ENCODE measurements at regions not wholly inside any gene's neighbourhood (a gene's known extent, or its start where the extent isn't known, plus 50 kb on each side); places are given as distances from the start of the nearest gene placed in this dataset.

DNA sequence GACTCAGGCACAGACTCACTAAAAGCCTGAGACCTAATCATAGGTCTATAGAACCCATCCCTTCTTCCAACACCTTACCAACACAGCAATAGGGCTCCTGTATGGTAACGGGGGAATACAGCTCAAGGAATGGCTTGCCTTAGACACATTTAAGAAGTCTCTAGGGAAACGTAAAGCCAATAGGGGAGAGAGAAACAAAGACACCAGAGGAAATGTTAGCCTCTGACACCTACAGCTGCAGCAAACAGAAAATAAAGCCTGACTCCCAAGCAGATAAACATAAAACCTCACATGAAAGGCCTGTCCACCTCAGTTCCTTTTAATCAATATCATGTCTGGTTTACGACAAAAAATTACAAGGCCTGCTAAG, 51.1 kb upstream of the NCOA1 start:
- DNase-seq, result no peak

DNA sequence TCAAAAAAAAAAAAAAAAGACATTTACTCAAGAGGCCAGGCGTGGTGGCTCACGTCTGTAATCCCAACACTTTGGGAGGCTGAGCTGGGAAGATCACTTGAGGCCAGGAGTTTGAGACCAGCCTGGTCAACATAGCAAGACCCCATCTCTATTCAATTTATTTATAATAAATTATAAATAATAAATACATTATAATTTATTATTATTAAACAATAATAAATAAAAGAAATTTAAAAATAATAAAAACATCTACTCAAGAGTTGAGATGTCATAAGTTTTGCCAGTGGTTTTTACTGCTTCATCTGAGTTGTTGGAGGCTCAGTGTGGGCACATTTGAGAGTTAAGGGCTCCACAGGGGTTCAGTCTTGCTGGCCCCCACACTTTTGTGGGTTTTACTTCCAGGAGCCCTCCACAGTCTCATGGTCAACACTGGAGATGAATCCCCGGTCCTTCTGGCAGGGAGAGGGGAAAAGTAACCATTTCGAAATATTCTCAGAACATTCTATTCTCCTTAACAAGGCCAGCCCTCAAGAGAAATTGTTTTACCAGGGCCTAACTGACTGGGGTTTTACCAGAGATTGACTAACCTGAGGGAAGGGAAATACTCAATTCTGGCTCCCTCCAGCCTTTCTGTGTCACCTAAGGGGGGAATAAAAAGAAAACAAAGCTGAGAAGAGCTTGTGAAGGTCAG, 51.6 kb upstream of the NCOA1 start:
- no peak for DNase-seq

DNA sequence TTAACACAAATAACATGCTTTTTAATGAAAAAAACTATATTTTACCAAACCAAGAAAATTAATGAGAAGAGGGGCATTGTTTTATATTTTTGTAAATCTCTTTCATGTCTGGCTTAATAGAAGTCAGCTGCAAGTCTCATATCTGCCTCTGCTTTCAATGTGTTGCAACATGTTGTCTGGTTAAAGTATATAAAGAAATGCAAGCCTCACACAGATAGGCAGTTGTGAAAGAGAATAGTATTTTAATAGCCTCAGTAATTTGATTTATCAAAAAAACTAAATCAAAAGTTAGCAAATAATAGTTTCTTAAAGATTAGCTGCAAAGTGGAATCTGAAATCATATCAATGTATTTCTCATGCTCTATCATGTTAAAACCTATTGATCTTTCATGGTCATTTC, 52.9 kb upstream of the NCOA1 start:
- DNase-seq, result no peak

DNA sequence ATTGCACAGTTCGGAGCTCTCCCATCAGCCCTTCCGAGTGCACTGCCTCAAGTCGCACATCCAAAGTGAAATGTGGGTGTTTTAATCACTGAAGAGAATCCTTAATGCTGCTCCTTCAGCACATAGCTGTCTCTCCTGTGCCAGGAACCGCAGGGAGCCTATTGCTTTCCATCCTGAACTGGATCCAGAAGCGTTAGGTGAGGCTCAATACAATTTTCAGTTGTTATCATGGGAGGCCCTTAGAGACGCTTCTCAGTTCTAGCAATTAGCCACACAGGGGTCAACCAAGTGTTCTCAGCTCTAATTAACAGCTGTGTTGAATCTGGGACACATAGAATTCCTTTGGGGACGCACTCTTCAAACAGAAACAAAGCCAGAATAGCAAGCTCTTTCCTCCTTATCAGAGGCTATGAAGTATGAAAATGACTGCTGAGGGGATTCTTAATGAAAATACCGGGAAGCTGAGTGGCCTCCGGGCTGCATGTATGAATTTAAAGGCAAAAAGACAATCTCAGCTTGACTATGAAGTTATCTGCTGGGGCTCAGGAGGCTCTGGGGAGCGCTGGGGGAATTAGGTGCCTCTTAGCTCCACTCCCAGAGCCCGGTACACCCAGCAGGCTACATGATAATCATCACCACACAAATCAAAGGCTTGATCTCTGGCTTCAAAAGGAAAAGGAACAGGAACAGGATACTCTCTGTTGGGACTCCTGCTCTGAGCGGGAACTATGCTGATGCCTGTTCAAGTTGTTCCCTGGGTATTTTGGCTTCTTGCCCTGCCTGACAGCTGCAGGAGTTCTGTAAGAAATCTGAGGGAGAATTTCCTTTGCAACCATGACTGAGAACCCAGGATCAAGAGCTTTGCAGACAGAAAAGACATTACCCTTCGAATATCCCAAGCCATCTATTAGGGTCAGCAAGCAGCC, 55.4 kb upstream of the NCOA1 start:
- DNase-seq, result peak; percentile 50

DNA sequence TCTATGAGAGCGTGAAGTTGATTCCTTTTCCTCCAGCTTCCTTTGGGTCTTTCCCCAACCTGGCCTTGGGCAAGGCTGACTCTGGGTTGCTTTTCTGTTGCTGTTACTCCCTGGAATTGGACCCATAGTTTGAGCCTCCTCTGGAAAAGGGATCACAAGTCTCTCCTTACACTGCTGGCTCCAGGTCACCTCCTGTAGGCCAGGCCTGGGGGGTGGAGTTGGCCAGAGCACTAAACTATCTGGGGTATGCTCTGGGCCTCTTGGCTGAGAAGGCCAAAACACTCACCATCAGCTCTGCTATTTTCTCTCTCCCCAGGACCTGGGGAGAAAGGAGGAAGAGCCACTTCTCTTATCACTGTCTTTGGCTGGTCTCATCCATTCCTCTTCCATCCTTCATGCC, 56.5 kb upstream of the NCOA1 start:
- DNase-seq, result no peak

DNA sequence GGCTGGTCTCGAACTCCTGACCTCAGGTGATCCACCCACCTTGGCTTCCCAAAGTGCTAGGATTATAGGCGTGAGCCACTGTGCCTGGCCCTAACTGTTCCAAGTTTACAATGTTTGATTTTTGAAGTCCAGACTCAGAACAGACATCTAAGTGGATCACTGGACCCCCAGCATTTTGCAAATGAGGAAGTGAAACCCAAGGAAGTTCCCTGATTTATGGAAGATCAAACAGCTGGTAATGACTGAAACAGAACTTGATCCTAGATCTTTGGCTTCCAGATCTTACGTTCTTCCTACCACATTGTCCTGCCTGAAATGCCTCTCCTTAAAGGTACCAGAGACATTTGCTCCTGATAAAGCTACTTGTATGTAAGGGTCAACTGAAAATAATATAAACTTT, 58.3 kb upstream of the NCOA1 start:
- DNase-seq, result no peak

DNA sequence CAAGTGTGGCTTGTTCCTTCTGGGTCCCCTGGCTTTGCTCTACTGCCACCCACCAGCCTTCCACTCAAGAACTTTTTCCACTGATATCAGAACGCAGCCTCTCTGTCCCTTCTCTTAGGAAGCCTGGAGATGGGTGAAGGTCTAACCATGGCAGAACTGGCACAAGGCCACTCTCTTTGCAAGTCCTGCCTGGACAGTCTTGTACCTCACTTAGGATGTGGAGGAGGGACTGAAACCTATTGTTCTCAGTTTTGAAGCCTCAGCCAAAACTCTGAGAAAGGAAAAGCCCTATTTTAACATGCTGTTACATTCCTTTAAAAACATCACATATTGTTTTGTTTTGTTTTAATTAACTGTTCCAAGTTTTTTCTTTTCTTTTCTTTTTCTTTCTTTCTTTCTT, 58.9 kb upstream of the NCOA1 start:
- no peak for DNase-seq

DNA sequence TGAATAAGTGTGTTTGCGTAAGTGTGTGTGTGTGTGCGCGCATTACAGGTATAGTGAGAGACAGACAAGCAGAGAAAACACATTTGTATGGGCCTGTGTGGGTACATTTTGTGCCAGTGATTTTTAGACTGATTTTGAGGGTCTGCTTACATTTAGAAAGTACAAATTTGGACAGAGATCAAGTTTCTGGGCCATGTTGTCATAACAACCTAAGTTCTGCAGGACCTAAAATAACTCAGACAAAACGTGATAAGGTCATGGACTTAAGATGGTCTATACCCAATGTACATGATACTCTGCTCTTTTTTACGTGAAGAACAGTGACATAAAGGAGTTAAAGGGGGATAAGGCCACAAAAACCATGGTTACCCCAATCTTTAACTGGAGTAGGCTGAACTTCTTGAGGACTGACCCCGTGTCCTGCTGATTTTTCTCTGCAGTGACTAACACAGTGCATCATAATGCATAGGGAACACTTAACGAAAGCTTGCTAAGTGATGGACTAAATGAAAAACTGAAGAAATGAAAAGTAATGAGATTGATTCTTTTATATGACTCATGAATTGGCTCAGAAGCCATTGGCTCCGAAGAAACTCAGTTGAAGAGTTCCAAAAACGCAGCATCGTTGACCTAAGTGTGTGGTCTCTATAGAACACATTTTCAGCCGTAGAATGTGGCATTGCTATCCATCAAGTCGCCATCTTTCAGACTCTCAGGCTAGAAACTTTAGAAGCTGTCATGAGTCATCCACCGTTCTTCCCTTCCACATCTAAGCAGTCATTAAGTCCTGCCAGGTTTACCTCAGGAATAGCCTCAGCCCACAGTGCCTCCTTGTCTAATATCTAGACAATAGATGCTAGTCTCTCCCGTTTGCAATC, 61.6 kb upstream of the NCOA1 start:
- no peak for DNase-seq

DNA sequence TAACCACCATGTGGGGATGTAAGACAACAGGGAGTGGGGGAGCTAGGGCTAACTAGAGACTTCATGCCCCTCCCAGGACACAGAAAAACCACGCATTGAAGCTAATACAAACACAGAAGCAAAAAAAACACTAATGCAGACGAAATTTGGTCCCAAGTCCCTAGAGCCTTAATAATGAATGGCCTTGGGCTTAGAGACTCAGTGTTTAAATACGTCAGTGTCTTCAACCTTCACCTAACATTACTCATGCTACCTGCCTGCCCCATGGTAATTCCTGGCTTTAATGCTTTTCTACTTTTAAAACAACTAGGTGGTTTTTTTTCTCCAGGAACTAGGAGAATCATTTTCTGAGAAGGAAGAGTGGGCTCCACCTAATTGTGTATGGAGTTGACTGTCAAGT, 64.1 kb upstream of the ITSN2 start:
- DNase-seq, result no peak

DNA sequence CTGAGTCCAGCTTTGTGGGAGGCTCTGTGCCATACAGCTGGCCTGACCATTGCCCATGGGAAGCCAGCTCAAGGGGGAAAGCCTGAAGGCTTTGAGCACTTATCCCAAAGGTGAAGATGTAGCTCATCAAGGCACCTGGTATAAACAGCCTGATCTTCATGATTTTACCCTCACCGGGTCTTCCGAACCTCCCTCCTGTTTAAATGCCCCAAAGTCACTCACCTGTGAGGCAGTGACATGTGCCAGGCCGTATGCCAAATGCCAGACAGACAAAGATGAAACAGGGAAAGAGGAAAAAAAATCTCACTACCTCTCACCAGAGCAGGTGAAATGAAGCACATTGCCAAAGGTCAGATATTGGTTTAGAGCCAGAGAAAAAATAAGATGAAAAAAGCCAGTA, 62.8 kb upstream of the ITSN2 start:
- no peak for DNase-seq

DNA sequence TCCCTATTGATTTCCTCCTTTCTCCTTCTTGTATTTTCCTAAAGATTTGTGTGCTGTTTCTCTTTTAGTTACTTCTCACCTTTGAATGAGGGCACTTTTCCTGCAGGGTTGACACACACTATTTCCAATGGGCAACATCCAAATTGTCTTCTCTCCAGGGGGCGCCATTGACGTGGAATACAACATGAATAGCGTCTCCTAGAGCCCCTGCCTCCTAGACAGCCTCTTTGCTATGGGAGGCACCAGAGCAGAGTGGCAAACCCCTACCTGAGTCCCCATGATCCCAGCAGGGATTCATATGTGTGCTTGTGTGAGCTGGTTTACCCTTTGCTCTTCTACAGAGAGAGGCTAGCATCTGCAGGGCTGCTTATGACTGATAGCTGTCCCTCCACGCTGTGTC, 61.3 kb upstream of the ITSN2 start:
- peak; percentile 53 for DNase-seq

DNA sequence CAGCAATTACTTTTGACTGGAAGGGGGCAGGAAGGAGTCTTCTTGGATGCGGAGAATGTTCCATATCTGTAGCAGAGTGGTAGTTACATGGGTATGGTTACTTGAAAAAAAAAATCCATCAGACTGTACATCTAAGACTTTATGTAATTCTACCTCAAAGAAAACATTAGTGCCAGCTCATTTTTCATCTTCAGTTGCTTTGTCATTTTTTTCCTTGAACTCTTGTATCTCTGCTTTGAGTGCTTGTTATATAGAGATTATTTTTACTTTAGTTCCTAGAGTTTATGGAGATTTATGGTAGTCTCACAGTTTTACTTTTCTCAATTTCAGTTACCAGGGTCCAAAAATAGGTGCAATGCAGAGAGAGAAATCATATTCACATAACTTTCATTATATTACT, 60.0 kb upstream of the ITSN2 start:
- DNase-seq, result no peak

DNA sequence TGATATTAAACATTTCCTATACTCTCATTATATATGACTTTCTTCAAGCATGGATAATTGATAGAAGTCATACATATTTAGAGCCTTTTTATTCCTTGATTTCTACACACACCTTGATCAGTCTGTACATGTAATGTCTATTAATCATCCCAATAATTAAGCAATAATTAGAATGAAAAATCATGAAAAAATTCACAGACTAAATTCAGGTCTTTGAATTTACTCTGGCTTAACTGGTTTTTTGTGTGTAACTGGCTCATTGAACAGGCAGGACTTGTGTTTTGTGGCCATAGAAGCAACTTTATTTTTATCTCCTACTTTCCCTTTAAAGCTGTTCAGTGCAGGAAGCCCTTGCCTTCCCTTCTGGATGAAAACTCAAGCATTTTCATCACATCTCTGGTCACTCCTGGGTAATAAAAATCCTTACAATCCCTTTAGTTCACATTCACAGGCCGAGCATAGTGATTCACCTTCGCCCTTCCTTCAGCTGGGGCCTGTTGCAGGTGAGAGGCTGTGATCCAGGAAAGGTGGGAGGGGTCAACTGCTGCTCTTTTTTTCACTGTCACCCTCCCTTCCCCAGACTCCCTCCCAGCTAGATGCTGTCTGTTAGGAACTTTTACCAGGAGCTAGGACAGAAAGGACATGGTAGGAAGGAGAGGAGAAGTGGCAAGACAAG, 58.0 kb upstream of the ITSN2 start:
- no peak for DNase-seq

DNA sequence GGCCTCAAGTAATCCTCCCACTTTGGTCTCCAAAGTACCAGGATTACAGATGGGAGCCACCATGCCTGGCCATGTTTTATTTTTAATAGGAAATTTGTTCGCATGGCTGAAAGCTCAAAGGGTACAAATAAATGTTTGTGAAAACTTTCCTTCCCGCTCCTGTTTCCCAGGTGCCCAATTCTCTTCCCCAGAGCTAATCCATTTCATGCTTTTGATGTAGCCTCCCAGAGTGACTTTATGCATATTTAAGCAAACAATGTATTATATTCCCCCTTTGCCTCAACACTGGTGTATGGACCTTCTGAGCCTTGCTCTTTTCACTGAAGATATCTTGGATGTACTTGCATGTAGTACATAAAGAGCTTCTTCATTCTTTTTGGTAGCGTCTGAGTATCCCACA, 52.5 kb upstream of the ITSN2 start:
- no peak for DNase-seq

DNA sequence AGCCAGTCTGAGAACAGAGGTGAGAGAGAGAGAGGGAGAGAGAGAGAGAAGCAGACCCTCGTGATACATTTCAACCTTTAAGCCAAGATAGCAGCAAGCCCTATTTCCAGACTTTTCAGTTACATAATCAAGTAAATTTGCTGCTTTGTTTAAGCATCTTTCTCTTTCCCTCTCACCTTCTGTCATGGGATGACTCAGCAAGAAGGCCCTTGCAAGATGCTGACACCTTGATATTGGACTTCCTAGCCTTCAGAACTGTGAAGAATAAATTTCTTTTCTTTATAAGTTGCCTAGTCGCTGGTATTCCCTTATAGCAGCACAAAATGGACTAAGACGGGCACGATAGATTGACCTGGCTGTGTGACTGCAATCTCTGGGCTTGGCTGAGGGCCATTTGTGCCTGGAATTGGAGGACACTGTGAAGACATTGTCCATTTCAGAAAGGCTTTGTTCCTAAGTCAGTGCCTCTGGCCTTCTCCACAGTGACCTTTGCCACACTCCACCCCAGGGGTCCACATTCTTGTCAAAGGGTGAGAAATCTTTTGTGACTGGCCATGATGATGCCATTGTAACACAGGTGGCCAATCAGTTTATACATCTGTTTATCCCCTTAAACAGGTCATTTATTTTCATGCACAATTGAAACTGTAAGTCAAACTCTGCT, 51.3 kb upstream of the ITSN2 start:
- no peak for DNase-seq

DNA sequence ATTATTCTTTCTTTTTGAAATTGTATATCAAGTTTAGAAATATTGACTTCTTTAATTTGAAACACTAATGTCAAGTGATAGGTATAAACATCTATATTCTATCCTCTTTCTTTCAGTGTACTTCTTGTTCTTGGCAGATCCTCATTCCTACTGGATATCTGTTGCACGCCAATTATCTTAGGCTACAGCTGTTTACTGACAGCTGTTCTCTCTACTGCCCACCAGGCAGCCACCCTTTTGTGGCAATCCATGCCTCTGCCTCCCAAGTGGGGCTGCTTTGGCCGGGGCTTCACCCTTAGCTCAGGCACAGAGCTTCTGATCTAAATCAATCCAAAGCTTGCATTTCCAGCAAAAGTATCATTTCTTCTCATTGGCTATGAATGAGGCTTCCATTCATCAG, 50.6 kb upstream of the ITSN2 start:
- DNase-seq, result no peak

DNA sequence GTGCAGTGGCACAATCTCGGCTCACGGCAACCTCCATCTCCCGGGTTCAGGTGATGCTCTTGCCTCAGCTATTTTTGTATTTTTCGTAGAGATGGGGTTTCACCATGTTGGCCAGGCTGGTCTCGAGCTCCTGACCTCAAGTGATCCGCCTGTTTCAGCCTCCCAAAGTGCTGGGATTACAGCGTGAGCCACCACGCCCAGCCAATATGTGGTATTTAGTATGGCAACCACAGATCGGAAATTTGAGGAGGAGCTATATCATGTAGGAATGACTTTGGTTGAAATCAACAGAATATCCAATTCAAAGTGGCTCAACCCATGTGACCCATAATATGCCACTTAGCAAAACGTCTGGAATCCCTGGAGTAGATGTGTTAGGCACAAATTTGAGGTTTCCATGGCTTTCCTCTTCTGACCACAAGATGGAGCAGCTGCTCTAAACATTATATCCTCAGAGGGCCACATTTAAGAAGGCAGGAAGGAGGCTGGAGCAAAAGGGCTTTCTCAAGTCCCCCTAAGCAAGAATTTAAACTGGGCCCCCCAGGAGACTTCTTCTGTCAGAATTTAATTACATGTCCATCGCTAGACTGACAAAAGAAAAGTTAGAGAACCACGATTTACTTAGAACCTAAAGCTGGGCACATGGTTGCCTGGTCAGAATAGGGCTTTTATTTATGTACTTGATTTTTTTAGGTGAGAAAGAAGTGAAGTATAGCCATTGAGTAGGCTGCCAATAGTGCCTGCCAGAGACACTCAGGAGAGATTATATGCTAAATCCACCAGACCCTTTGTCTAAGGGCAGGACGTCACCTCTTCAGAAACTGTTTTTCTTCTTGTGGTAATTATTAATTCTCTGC, 49.6 kb upstream of the ITSN2 start:
- DNase-seq, result peak; percentile 68

All from fibroblast of skin of back (primary cell).